Stimulated activated effector memory CD8-positive, alpha-beta T cell treated with anti-CD3 and anti-CD28 coated beads, Interleukin-12 subunit alpha, Interleukin-12 subunit beta, amount 100 ng/mL, for 72 hours (primary cell): ENCODE measurements at regions not wholly inside any gene's neighbourhood (a gene's known extent, or its start where the extent isn't known, plus 50 kb on each side); places are given as distances from the start of the nearest gene placed in this dataset.

Experiments used
- ATAC-seq: fragments of 150-1000 bp; cut with Tn5 transposase; 2 replicates; pipeline ENCODE4 v1.10.0; 2021
- DNase-seq, 2 donors: peaks; one replicate each; pipeline ENCODE4 v3.0.0; 2021 to 2022; ENCODE audit warnings: low spot score in 2 of 2
- H3K27ac Mint-ChIP-seq: one replicate; pipeline ENCODE4 v1.8.0; 2022; ENCODE audit warnings: mild to moderate bottlenecking, mixed read lengths
- H3K36me3 Mint-ChIP-seq: one replicate; pipeline ENCODE4 v1.8.0; 2022; ENCODE audit warnings: mild to moderate bottlenecking, mixed read lengths
- H3K4me1 Mint-ChIP-seq: one replicate; pipeline ENCODE4 v1.8.0; 2022; ENCODE audit warnings: mixed read lengths
- H3K4me3 Mint-ChIP-seq: one replicate; pipeline ENCODE4 v1.8.0; 2022; ENCODE audit warnings: mild to moderate bottlenecking, mixed read lengths
- H3K9me3 Mint-ChIP-seq: one replicate; pipeline ENCODE4 v1.8.0; 2022; ENCODE audit warnings: mixed read lengths

DNA sequence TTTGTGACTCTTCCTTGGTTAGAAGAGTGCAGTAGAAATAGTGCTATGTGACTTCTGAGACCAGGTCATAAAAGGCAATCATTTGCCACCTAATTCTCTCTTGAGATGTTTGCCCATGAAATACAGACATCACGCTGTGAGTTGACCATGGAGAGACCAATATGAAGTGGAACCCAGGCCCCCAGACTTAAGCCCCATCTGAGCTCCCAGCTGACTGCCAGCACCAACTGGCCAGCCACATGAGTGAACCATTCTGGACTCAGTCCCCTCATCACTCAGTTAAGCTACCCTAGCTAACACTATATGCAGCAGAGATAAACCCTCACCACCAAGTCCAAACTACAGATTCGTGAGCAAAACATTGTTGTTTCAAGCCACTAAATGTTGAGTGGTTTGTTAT lies 60.7 kb upstream of the NIPBL start:
- H3K36me3 Mint-ChIP-seq: no peaks in the 10 kb centered on the region
- no peak overlapping the region for H3K4me3 Mint-ChIP-seq
- ATAC-seq (no peak), DNase-seq (no peak)
- no peak overlapping the region for H3K27ac Mint-ChIP-seq
- no peaks in the 10 kb centered on the region for H3K4me1 Mint-ChIP-seq
- no peaks in the 10 kb centered on the region for H3K9me3 Mint-ChIP-seq

GRCh38 chr5:36820900-36821299 lies 55.7 kb upstream of the NIPBL start:
- Mint-ChIP-seq H3K9me3 (peaks cover 4% of the 10 kb centered on the region), H3K4me3 (no peak overlapping the region), H3K36me3 (no peaks in the 10 kb centered on the region), H3K4me1 (no peaks in the 10 kb centered on the region), H3K27ac (no peak overlapping the region)
- no peak for DNase-seq
- no peak for ATAC-seq

DNA sequence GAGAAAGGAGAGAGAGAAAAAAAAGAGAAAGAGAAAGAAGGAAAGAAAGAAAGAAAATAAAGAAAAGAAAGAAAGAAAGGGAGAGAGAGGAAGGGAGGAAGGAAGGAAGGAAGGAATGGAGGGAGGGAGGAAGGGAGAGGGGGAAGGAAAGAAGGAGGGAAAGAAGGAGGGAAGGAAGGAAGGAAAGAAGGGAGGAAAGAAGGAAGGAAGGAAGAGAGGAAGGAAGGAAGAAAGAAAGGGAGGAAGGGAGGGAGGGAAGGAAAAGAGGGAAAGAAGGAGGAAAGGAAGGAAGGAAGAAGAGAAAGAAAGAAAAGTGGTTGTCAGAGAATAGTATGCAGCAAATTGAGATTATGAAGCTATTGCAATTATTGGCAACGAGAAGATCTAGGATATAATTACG lies 49.9 kb upstream of the NIPBL start:
- DNase-seq: no peak
- Mint-ChIP-seq H3K4me1 (no peaks in the 10 kb centered on the region), H3K27ac (no peak overlapping the region), H3K36me3 (no peaks in the 10 kb centered on the region), H3K4me3 (no peak overlapping the region), H3K9me3 (peaks cover 4% of the 10 kb centered on the region)
- no peak for ATAC-seq
